CD4-positive, alpha-beta T cell (primary cell): ENCODE measurements at regions not wholly inside any gene's neighbourhood (a gene's known extent, or its start where the extent isn't known, plus 50 kb on each side); places are given as distances from the start of the nearest gene placed in this dataset.
"Not testable (repeated sequence)": the region's sequence is repeated elsewhere in the genome, so short reads cannot be mapped to it uniquely, and the experiment has no call there.

Experiments
- ATAC-seq: fragments of 200-7000 bp; cut with Tn5 transposase; one replicate; pipeline ENCODE4 v1.10.0; 2022; ENCODE audit warnings: mild to moderate bottlenecking; ENCODE audit not compliant: poor library complexity
- CTCF ChIA-PET: fragments of 350-600 bp; sonication (Branson Sonifier 250); formaldehyde crosslinking; loops from one replicate; lab custom pipeline; 2021; ENCODE audit warnings: antibody characterized with exemption, inconsistent platforms; lab: Charles Lee
- POLR2A ChIA-PET: fragments of 350-600 bp; sonication (Branson Sonifier 250); formaldehyde crosslinking; loops from one replicate; lab custom pipeline; 2021; ENCODE audit warnings: antibody characterized with exemption, inconsistent platforms; lab: Charles Lee
- DNase-seq, 14 experiments: peaks; one replicate each; pipeline ENCODE4 v3.0.0-alpha.2; 2013 to 2020; ENCODE audit warnings: mixed read lengths in 2 of 14
- H3K27ac ChIP-seq, 2 donors: one replicate each; pipeline versions ENCODE4 v1.5.1 to v1.7.0; 2013; ENCODE audit warnings: low read length in 2 of 2, low read depth in 1 of 2, mild to moderate bottlenecking in 1 of 2
- H3K27me3 ChIP-seq, 2 experiments: 1 replicate in 1 of 2; 2 replicates in 1 of 2; pipeline versions ENCODE4 v1.6.1 to v1.7.0; 2013; ENCODE audit warnings: low read length in 2 of 2, control low read depth in 1 of 2, mild to moderate bottlenecking in 1 of 2, moderate library complexity in 1 of 2; ENCODE audit not compliant: insufficient read depth in 2 of 2, control insufficient read depth in 1 of 2
- H3K36me3 ChIP-seq: one replicate; pipeline ENCODE4 v1.6.1; 2013; ENCODE audit warnings: low read length, control low read depth; ENCODE audit not compliant: insufficient read depth
- H3K4me1 ChIP-seq: one replicate; pipeline ENCODE4 v1.6.1; 2013; ENCODE audit warnings: low read length, control low read depth; ENCODE audit not compliant: insufficient read depth
- H3K4me3 ChIP-seq: one replicate; pipeline ENCODE4 v1.5.1; 2013; ENCODE audit warnings: mild to moderate bottlenecking, low read length, moderate library complexity
- H3K9me3 ChIP-seq, 2 experiments: 1 replicate in 1 of 2; 2 replicates in 1 of 2; pipeline versions ENCODE4 v1.6.1 to v1.7.0; 2013; ENCODE audit warnings: low read length in 2 of 2, mild to moderate bottlenecking in 2 of 2, control low read depth in 1 of 2, moderate library complexity in 1 of 2; ENCODE audit not compliant: control insufficient read depth in 1 of 2, insufficient read depth in 1 of 2
- H3K27ac Mint-ChIP-seq: one replicate; pipeline ENCODE4 v1.8.0; 2020; ENCODE audit warnings: mixed read lengths
- H3K27me3 Mint-ChIP-seq: one replicate; pipeline ENCODE4 v1.8.0; 2021; ENCODE audit warnings: mixed read lengths
- H3K36me3 Mint-ChIP-seq: one replicate; pipeline ENCODE4 v1.8.0; 2021; ENCODE audit warnings: low read depth, mixed read lengths
- H3K4me1 Mint-ChIP-seq: one replicate; pipeline ENCODE4 v1.8.0; 2021; ENCODE audit warnings: low read depth, mixed read lengths
- H3K4me3 Mint-ChIP-seq: one replicate; pipeline ENCODE4 v1.8.0; 2020; ENCODE audit warnings: mild to moderate bottlenecking, mixed read lengths
- H3K9me3 Mint-ChIP-seq: one replicate; pipeline ENCODE4 v1.8.0; 2020; ENCODE audit warnings: mixed read lengths
- intact Hi-C, 2 experiments: fragments of 100-400 bp; cut with DNase I in 1 of 2; cut with micrococcal nuclease in 1 of 2; formaldehyde crosslinking; loops; one replicate each; pipeline versions ENCODE4 v1.15.1 to v1.9.0; 2023 to 2025; cut with DNase I, micrococcal nuclease
- TF ChIP-seq, protein P1 (sequence below): fragments of 200-600 bp; IDR thresholded peaks from one replicate; pipeline ENCODE4 v1.8.0; 2022; ENCODE audit warnings: antibody characterized with exemption, mild to moderate bottlenecking

DNA sequence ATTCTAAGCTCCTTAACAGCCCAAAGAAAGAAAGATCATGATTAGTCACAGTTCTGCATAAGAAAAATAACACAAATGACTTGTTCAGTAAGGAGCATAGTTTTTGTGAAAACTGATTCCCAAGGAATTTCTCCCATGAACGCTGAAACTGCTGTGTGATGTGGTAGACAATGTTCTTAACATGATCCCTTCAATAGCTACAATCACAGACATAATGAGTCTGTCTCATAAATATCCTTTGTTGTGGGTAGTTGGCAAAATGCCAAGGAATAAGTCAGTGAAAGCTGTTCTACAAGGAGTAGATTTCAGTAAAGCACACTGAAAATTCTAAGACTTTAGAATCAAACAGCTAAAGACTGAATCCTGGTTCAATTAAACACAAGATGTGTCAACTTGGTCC lies 404.8 kb downstream of the HLX start:
- no peaks in the 10 kb centered on the region for H3K36me3 Mint-ChIP-seq
- CTCF ChIA-PET: no interaction called here
- no peak for ATAC-seq
- no peak overlapping the region for H3K27ac ChIP-seq
- H3K9me3 ChIP-seq: no peaks in the 10 kb centered on the region
- no peak overlapping the region for H3K27ac Mint-ChIP-seq
- TF ChIP-seq, protein P1, sequence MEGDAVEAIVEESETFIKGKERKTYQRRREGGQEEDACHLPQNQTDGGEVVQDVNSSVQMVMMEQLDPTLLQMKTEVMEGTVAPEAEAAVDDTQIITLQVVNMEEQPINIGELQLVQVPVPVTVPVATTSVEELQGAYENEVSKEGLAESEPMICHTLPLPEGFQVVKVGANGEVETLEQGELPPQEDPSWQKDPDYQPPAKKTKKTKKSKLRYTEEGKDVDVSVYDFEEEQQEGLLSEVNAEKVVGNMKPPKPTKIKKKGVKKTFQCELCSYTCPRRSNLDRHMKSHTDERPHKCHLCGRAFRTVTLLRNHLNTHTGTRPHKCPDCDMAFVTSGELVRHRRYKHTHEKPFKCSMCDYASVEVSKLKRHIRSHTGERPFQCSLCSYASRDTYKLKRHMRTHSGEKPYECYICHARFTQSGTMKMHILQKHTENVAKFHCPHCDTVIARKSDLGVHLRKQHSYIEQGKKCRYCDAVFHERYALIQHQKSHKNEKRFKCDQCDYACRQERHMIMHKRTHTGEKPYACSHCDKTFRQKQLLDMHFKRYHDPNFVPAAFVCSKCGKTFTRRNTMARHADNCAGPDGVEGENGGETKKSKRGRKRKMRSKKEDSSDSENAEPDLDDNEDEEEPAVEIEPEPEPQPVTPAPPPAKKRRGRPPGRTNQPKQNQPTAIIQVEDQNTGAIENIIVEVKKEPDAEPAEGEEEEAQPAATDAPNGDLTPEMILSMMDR: no peak
- H3K27me3 Mint-ChIP-seq: peaks cover 20% of the 10 kb centered on the region
- no peaks in the 10 kb centered on the region for H3K27me3 ChIP-seq
- no peaks in the 10 kb centered on the region for H3K4me1 ChIP-seq
- intact Hi-C loops: no loop called here
- no peak overlapping the region for H3K4me3 ChIP-seq
- DNase-seq: peak in 1 of 14 experiments; percentile 1
- no peaks in the 10 kb centered on the region for H3K4me1 Mint-ChIP-seq
- no peaks in the 10 kb centered on the region for H3K9me3 Mint-ChIP-seq
- H3K4me3 Mint-ChIP-seq: no peak overlapping the region
- POLR2A ChIA-PET: no interaction called here
- no peaks in the 10 kb centered on the region for H3K36me3 ChIP-seq

DNA sequence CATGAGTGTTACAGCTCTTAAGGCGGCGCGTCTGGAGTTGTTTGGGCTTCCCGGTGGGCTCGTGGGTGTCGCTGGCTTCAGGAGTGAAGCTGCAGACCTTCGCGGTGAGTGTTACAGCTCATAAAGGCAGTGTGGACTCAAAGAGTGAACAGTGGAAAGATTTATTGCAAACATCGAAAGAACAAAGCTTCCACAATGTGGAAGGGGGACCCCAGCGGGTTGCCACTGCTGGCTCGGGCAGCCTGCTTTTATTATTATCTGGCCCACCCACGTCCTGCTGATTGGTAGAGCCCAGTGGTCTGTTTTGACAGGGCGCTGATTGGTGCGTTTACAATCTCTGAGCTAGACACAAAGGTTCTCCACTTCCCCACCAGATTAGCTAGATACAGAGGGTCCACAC lies 405.7 kb downstream of the HLX start:
- peaks cover 20% of the 10 kb centered on the region for H3K27me3 Mint-ChIP-seq
- ATAC-seq, H3K4me3 Mint-ChIP-seq, H3K4me3 ChIP-seq, POLR2A ChIA-PET, H3K27ac Mint-ChIP-seq, intact Hi-C loops, DNase-seq, H3K4me1 ChIP-seq, H3K9me3 Mint-ChIP-seq, CTCF ChIA-PET, H3K27me3 ChIP-seq, H3K9me3 ChIP-seq, H3K36me3 Mint-ChIP-seq, H3K36me3 ChIP-seq, H3K4me1 Mint-ChIP-seq, H3K27ac ChIP-seq: not testable (repeated sequence)

DNA sequence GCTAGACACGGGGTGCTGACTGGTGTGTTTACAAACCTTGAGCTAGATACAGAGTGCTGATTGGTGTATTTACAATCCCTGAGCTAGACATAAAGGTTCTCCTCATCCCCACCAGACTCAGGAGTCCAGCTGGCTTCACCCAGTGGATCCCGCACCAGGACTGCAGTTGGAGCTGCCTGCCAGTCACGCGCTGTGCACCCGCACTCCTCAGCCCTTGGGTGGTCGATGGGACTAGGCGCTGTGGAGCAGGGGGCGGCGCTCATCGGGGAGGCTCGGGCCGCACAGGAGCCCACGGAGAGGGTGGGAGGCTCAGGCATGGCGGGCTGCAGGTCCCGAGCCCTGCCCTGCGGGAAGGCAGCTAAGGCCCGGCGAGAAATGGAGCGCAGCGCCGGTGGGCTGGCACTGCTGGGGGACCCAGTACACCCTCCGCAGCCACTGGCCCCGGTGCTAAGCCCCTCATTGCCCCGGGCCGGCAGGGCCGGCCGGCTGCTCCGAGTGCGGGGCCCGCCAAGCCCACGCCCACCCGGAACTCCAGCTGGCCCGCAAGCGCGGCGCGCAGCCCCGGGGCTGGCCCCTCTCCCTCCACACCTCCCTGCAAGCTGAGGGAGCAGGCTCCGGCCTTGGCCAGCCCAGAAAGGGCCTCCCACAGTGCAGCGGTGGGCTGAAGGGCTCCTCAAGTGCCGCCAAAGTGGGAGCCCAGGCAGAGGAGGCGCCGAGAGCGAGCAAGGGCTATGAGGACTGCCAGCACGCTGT lies 406.4 kb downstream of the HLX start:
- H3K4me1 Mint-ChIP-seq, H3K36me3 Mint-ChIP-seq, H3K27me3 ChIP-seq, H3K4me3 Mint-ChIP-seq, ATAC-seq, H3K9me3 Mint-ChIP-seq, H3K9me3 ChIP-seq, H3K36me3 ChIP-seq, intact Hi-C loops, DNase-seq, POLR2A ChIA-PET, H3K4me1 ChIP-seq, H3K27ac ChIP-seq, H3K27ac Mint-ChIP-seq, CTCF ChIA-PET, H3K4me3 ChIP-seq: not testable (repeated sequence)
- H3K27me3 Mint-ChIP-seq: peaks cover 20% of the 10 kb centered on the region

DNA sequence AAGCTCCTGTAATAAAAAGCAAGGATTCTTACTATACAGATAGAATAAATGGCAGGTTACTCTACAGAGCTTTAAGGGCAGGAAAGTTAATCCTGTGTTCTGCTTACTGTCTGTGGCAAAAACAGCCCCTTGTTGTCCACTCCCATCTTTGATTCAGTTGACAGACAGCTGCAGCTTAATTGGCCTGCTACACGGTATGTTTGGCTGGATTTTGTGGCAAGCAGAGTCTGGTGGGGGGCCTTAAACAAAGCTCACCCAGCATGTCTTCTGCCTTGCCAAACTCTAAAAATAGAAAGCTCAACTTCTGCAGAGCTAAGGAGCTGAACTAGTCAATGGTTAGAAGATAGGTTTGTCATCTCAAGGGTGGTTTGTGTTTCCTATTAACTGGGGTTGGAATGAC lies 407.2 kb downstream of the HLX start:
- Histone ChIP-seq H3K4me1 (no peaks in the 10 kb centered on the region), H3K4me3 (no peak overlapping the region), H3K36me3 (no peaks in the 10 kb centered on the region), H3K27me3 (no peaks in the 10 kb centered on the region), H3K27ac (no peak overlapping the region), H3K9me3 (no peaks in the 10 kb centered on the region)
- CTCF ChIA-PET: interaction anchor here (0.7 kb wide), 1 partner anchor 9 kb away, joined by 3 read pairs; no protein-coding TSS in a partner anchor
- intact Hi-C loops: no loop called here
- Mint-ChIP-seq H3K36me3 (no peaks in the 10 kb centered on the region), H3K27me3 (peaks cover 17% of the 10 kb centered on the region), H3K4me1 (no peaks in the 10 kb centered on the region), H3K4me3 (no peak overlapping the region), H3K9me3 (no peaks in the 10 kb centered on the region), H3K27ac (no peak overlapping the region)
- TF ChIP-seq, protein P1: no peak
- ATAC-seq: no peak
- POLR2A ChIA-PET: no interaction called here
- DNase-seq: no peak
